Left ventricle myocardium inferior (tissue), 1 donor: ENCODE measurements at regions not wholly inside any gene's neighbourhood (a gene's known extent, or its start where the extent isn't known, plus 50 kb on each side); places are given as distances from the start of the nearest gene placed in this dataset.

Experiments used
- DNase-seq: peaks from one replicate; pipeline ENCODE4 v3.0.0-alpha.2; 2020
- H3K27ac ChIP-seq: fragments of 200-600 bp; replicated peaks from 2 replicates; pipeline ENCODE4 v1.8.0; 2021
- H3K27me3 ChIP-seq: fragments of 200-600 bp; 2 replicates; pipeline ENCODE4 v1.8.0; 2021; ENCODE audit warnings: low read depth
- H3K36me3 ChIP-seq: fragments of 200-600 bp; 2 replicates; pipeline ENCODE4 v1.8.0; 2021
- H3K4me1 ChIP-seq: fragments of 200-600 bp; 2 replicates; pipeline ENCODE4 v1.8.0; 2021
- H3K4me3 ChIP-seq: fragments of 200-600 bp; 2 replicates; pipeline ENCODE4 v1.8.0; 2021; ENCODE audit warnings: mild to moderate bottlenecking, moderate library complexity
- H3K9me3 ChIP-seq: fragments of 200-600 bp; replicated peaks from 2 replicates; pipeline ENCODE4 v1.8.0; 2021
- intact Hi-C: fragments of 100-400 bp; cut with micrococcal nuclease; formaldehyde crosslinking; loops from one replicate; pipeline ENCODE4 v1.11.0; 2022
- TF ChIP-seq, protein P1 (sequence below): fragments of 200-600 bp; IDR thresholded peaks from 2 replicates; pipeline ENCODE4 v1.8.0; 2021; ENCODE audit warnings: antibody characterized with exemption, mild to moderate bottlenecking, borderline replicate concordance
- donor health status: DM: no; HTN: yes; CAD: no; lungs with severe emphysema.

DNA sequence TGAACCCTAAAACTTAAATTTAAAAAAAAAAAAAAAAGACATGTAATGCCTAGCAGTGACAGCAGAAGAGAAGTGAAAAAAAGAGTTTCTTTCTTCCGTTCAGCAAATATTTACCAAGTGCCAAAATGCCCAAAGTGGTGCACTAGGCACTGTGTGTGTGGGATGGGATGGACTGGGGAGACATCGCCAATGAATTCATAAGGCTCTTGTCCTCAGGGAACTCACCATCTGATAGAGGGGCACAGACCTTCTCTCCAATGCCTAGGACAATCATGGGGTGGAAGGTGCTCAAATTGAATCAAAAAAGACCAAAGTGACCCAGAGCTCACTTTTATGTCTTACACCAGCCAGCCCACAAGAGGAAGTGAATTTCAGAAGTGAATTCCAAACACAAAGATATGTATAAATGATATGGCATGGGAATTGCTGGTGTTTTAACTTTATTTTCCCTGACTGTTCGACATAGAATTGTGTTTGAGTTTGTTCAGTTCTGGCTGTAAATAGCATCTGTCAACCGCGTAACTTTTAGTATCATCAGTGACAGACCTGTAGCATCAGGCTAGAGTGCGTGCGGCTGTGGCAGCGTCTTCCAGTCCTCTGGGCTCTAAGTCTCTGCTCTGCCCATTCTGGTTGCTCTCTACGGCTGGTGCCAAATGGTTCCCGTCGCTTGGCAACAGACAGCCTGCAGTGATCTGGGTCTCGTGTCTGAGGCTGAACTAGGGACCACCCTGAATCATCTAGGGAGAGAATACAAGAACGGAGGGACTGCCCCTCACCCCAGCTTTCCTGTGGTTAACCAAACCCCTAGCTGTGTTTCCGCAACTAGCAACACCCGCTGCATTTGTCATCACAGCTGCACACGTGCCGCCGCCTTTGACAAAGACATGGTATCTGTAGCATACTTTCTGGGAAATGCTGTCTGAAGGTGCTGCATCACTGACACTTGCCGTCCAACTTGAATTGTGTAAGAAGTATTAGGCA, 154.0 kb upstream of the THBS1 start:
- intact Hi-C loops = no loop called here
- H3K27ac ChIP-seq = peak overlapping the region; percentile 86
- DNase-seq = peak; percentile 40
- no peaks in the 10 kb centered on the region for H3K36me3 ChIP-seq
- H3K4me1 ChIP-seq = peaks cover 52% of the 10 kb centered on the region
- H3K9me3 ChIP-seq = no peaks in the 10 kb centered on the region
- peak overlapping the region; percentile 40 for H3K4me3 ChIP-seq
- no peaks in the 10 kb centered on the region for H3K27me3 ChIP-seq
- TF ChIP-seq, protein P1, sequence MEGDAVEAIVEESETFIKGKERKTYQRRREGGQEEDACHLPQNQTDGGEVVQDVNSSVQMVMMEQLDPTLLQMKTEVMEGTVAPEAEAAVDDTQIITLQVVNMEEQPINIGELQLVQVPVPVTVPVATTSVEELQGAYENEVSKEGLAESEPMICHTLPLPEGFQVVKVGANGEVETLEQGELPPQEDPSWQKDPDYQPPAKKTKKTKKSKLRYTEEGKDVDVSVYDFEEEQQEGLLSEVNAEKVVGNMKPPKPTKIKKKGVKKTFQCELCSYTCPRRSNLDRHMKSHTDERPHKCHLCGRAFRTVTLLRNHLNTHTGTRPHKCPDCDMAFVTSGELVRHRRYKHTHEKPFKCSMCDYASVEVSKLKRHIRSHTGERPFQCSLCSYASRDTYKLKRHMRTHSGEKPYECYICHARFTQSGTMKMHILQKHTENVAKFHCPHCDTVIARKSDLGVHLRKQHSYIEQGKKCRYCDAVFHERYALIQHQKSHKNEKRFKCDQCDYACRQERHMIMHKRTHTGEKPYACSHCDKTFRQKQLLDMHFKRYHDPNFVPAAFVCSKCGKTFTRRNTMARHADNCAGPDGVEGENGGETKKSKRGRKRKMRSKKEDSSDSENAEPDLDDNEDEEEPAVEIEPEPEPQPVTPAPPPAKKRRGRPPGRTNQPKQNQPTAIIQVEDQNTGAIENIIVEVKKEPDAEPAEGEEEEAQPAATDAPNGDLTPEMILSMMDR = no peak

DNA sequence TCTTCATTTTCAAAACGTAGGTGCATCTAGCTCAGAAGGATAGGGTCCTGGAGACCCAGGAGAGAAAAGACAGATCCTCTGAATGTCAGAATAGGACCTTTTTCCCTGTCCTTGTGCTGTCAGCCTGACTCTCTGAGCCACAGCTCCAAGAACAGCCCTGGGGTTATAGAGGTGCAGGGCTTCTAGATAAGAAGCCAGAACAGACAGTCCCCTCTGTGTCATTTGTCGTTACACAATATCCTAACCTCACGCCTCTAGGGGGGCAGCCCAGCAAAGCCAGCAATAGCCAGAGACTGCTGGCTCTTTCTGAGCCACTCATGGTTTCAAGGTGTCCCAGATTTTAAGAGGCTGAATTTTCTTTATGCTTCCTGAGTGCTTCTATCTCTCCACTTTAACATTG, 153.2 kb upstream of the THBS1 start:
- TF ChIP-seq, protein P1 = no peak
- Histone ChIP-seq H3K4me3 (peak overlapping the region; percentile 40), H3K9me3 (no peaks in the 10 kb centered on the region), H3K36me3 (no peaks in the 10 kb centered on the region), H3K27ac (peak overlapping the region; percentile 86), H3K4me1 (peaks cover 60% of the 10 kb centered on the region), H3K27me3 (no peaks in the 10 kb centered on the region)
- DNase-seq = peak; percentile 25
- intact Hi-C loops = no loop called here

DNA sequence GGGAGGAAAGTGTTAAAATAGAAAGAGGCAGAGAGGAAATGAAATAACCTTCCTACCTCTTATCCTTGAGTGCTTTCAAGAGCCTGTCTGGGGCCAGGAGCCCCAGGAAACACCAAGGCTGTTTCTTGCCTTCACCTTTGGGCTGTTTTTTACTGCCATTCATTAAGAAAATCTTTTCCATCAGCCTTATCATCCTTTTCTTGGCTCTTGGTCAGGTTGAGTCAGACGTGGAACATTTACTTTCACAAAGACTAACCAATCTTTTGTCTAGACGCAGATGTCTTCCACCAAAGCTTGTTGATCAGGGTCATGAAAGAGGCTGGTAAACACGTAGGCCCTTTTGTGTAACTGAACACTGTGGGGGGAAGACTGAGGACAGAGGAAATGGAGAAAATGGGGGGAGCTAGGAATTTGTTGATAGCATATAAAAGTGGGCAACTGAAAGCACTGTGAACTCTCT, 151.0 kb upstream of the THBS1 start:
- TF ChIP-seq, protein P1 = no peak
- H3K9me3 ChIP-seq = no peaks in the 10 kb centered on the region
- H3K4me3 ChIP-seq = no peak overlapping the region
- no peaks in the 10 kb centered on the region for H3K27me3 ChIP-seq
- no peaks in the 10 kb centered on the region for H3K36me3 ChIP-seq
- H3K4me1 ChIP-seq = peaks cover 83% of the 10 kb centered on the region
- intact Hi-C loops = no loop called here
- H3K27ac ChIP-seq = peak overlapping the region; percentile 46
- DNase-seq = no peak

DNA sequence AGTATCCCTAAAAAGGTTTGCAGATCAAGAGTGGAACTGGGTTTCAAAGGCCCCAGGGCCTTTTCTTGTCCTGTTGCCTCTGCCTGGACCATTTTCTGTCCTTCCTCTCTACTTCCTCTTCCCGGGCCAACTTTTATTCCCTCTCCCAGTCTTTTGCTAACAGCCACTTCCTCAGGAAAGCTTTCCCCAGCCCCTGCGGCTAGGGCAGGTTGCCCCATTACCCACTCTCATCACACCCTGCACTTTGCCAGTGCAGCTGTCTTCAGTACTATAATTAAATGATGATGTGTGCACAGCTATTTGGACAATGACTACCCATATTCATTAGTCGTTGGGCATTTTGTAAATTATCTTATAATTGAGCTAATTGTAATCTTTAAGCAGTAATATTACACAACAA, 150.5 kb upstream of the THBS1 start:
- H3K4me1 ChIP-seq = peaks cover 87% of the 10 kb centered on the region
- intact Hi-C loops = no loop called here
- no peaks in the 10 kb centered on the region for H3K27me3 ChIP-seq

DNA sequence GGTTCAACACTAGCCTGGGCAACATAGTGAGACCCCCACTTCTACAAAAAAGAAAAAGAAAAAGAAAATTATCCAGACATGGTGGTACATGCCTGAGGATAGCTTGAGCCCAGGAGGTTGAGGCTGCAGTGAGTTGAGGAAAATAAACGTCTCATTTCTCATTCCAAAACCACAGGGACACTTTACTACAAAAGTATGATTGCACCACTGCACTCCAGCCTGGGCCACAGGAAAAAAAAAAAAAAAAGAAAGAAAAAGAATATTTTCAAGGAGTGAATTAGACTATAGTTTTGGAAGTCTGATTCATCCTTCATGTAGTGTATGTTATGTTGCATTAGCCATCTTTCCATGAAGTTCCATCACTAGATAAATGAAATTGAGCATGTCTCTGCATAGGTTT, 149.5 kb upstream of the THBS1 start:
- H3K27me3 ChIP-seq = no peaks in the 10 kb centered on the region
- H3K27ac ChIP-seq = peak overlapping the region; percentile 74
- intact Hi-C loops = no loop called here

More for the DNA sequence above, 150.5 kb upstream of the THBS1 start:
- H3K36me3 ChIP-seq = no peaks in the 10 kb centered on the region
- peak overlapping the region; percentile 46 for H3K27ac ChIP-seq
- H3K4me3 ChIP-seq = no peak overlapping the region
- TF ChIP-seq, protein P1 = no peak
- H3K9me3 ChIP-seq = no peaks in the 10 kb centered on the region
- DNase-seq = no peak

More for the DNA sequence above, 149.5 kb upstream of the THBS1 start:
- Histone ChIP-seq H3K9me3 (no peaks in the 10 kb centered on the region), H3K4me1 (peaks cover 97% of the 10 kb centered on the region), H3K36me3 (no peaks in the 10 kb centered on the region), H3K4me3 (no peak overlapping the region)
- TF ChIP-seq, protein P1 = no peak
- DNase-seq = no peak
